PC-3 (cell line): ENCODE measurements at regions not wholly inside any gene's neighbourhood (a gene's known extent, or its start where the extent isn't known, plus 50 kb on each side); places are given as distances from the start of the nearest gene placed in this dataset.

Experiments used
- ATAC-seq: fragments of 200-7000 bp; cut with Tn5 transposase; 2 replicates; pipeline ENCODE4 v1.9.1; 2020; ENCODE audit warnings: mild to moderate bottlenecking, moderate library complexity
- BruUV-seq: library from RNA; stranded (reverse); fragments of 400-500 nt; replicated peaks from 2 replicates; lab custom pipeline; 2021; lab: Mats Ljungman, UMichigan
- CTCF ChIA-PET: fragments of 300-600 bp; sonication (Branson Sonifier 250); formaldehyde crosslinking; loops from one replicate; lab custom pipeline; 2022; ENCODE audit warnings: antibody characterized with exemption; lab: Charles Lee
- POLR2A ChIA-PET: fragments of 300-600 bp; sonication (Branson Sonifier 250); formaldehyde crosslinking; loops from one replicate; lab custom pipeline; 2022; ENCODE audit warnings: antibody characterized with exemption; ENCODE audit not compliant: unreplicated experiment; lab: Charles Lee
- DNase-seq: peaks from one replicate; pipeline ENCODE4 v3.0.0-alpha.2; 2015
- H2AFZ ChIP-seq: fragments of 300-600 bp; sonication (generic); 2 replicates; pipeline ENCODE4 v1.6.0; 2016; ENCODE audit warnings: antibody characterized with exemption, low read length
- H3F3A ChIP-seq: fragments of 300-600 bp; sonication (generic); one replicate; pipeline ENCODE4 v1.6.0; 2017; ENCODE audit warnings: antibody characterized with exemption, low read length, control low read depth, mild to moderate bottlenecking; ENCODE audit not compliant: unreplicated experiment
- H3K27ac ChIP-seq: fragments of 300-600 bp; sonication (generic); 2 replicates; pipeline ENCODE4 v1.5.1; 2016; ENCODE audit warnings: mild to moderate bottlenecking, low read length
- H3K27me3 ChIP-seq: fragments of 300-600 bp; sonication (generic); 2 replicates; pipeline ENCODE4 v1.6.1; 2016; ENCODE audit warnings: low read length, mixed read lengths
- H3K36me3 ChIP-seq: fragments of 300-600 bp; sonication (generic); 2 replicates; pipeline ENCODE4 v1.6.1; 2016; ENCODE audit warnings: low read depth, mixed run types, low read length, mixed read lengths
- H3K4me1 ChIP-seq: fragments of 300-600 bp; sonication (generic); 2 replicates; pipeline ENCODE4 v1.5.1; 2016; ENCODE audit warnings: low read length; ENCODE audit not compliant: insufficient read depth
- H3K4me2 ChIP-seq: fragments of 300-600 bp; sonication (generic); 2 replicates; pipeline ENCODE4 v1.6.0; 2016; ENCODE audit warnings: low read length
- H3K4me3 ChIP-seq: fragments of 300-600 bp; sonication (generic); 2 replicates; pipeline ENCODE4 v1.5.1; 2016; ENCODE audit warnings: mild to moderate bottlenecking, low read length, mixed read lengths
- H3K79me2 ChIP-seq: fragments of 300-600 bp; sonication (generic); 2 replicates; pipeline ENCODE4 v1.6.1; 2017; ENCODE audit warnings: low read length, mixed read lengths
- H3K9ac ChIP-seq: fragments of 300-600 bp; sonication (generic); 2 replicates; pipeline ENCODE4 v1.6.0; 2016; ENCODE audit warnings: mild to moderate bottlenecking, low read length
- H3K9me2 ChIP-seq: fragments of 300-600 bp; sonication (generic); replicated peaks from 2 replicates; pipeline ENCODE4 v1.6.1; 2016; ENCODE audit warnings: mixed run types, low read length, mixed read lengths
- H3K9me3 ChIP-seq: fragments of 300-600 bp; sonication (generic); 2 replicates; pipeline ENCODE4 v1.6.1; 2016; ENCODE audit warnings: low read length, mixed read lengths
- H4K20me1 ChIP-seq: fragments of 300-600 bp; sonication (generic); 2 replicates; pipeline ENCODE4 v1.6.1; 2016; ENCODE audit warnings: low read length, mixed read lengths
- EZH2 ChIP-seq: fragments of 300-600 bp; sonication (generic); IDR thresholded peaks from one replicate; pipeline ENCODE4 v1.6.1; 2017; ENCODE audit warnings: antibody characterized with exemption, mild to moderate bottlenecking, low read length; ENCODE audit not compliant: unreplicated experiment
- EZH2phosphoT487 ChIP-seq: fragments of 300-600 bp; sonication (generic); IDR thresholded peaks from 2 replicates; pipeline ENCODE4 v1.6.1; 2018; ENCODE audit warnings: mild to moderate bottlenecking, antibody characterized with exemption, low read length, borderline replicate concordance
- intact Hi-C: fragments of 100-400 bp; cut with micrococcal nuclease; formaldehyde crosslinking; loops from 2 replicates; pipeline ENCODE4 v1.9.0; 2023
- TF ChIP-seq, protein P1 (sequence below): fragments of 300-600 bp; sonication (generic); conservative IDR thresholded peaks from 2 replicates; pipeline ENCODE4 v1.5.1; 2017; ENCODE audit warnings: antibody characterized with exemption, low read depth, mild to moderate bottlenecking, low read length

DNA sequence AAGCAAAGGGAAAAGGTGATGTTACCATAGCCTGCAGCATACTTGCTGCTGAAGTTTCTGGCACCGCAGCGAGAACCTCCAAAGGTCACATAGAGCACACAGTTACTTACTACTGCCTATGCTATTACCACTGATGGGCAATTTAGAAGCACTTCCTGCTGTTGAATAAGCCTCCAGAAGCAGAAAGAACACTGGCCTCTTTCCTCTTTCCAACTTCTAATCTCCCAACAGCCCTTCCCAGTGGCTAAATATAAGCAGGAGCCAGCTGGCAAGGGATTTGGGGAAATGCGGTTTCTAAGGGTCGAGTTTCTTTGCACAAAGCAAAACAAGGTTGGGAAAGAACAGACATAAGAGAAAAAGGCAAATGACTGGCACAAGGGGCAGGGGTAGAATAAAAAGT lies 669.2 kb upstream of the ACO1 start:
- Histone ChIP-seq H3K27ac (no peak overlapping the region), H3K4me3 (no peak overlapping the region), H3K4me2 (no peak overlapping the region), H3K9ac (no peak overlapping the region), H3K36me3 (no peaks in the 10 kb centered on the region), H3F3A (no peaks in the 10 kb centered on the region), H3K4me1 (no peaks in the 10 kb centered on the region), H2AFZ (no peak overlapping the region), H4K20me1 (no peaks in the 10 kb centered on the region), H3K9me3 (no peaks in the 10 kb centered on the region), H3K9me2 (no peaks in the 10 kb centered on the region), H3K27me3 (0 out of 2 replicates have a peak, but pooled peaks cover 5% of the 10 kb centered on the region), H3K79me2 (no peaks in the 10 kb centered on the region)
- no TSS peak for BruUV-seq
- DNase-seq = no peak
- ChIA-PET CTCF (no interaction called here), POLR2A (no interaction called here)
- no peak for ATAC-seq
- intact Hi-C loops = no loop called here
- TF ChIP-seq EZH2phosphoT487 (no peak), EZH2 (no peak)
- TF ChIP-seq, protein P1, sequence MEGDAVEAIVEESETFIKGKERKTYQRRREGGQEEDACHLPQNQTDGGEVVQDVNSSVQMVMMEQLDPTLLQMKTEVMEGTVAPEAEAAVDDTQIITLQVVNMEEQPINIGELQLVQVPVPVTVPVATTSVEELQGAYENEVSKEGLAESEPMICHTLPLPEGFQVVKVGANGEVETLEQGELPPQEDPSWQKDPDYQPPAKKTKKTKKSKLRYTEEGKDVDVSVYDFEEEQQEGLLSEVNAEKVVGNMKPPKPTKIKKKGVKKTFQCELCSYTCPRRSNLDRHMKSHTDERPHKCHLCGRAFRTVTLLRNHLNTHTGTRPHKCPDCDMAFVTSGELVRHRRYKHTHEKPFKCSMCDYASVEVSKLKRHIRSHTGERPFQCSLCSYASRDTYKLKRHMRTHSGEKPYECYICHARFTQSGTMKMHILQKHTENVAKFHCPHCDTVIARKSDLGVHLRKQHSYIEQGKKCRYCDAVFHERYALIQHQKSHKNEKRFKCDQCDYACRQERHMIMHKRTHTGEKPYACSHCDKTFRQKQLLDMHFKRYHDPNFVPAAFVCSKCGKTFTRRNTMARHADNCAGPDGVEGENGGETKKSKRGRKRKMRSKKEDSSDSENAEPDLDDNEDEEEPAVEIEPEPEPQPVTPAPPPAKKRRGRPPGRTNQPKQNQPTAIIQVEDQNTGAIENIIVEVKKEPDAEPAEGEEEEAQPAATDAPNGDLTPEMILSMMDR = no peak

DNA sequence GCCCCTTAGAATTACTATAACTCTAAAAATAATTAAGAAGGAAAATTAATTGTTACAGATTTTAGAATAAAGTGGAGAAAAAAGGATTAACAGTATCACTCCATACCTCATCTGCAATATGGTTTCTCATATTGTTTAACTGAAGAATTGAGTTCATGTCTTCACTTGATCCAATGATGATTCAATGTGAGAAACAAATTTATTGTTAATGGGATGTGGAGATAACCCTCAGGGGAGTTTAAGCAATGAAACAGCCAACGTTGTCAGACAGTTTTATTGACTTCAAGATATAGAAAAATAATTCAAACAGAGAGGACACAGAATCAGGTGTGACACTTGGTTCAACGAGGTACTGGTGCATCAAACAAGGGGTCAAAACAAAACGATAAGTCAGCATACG lies 665.2 kb upstream of the ACO1 start:
- H3F3A ChIP-seq = no peaks in the 10 kb centered on the region
- DNase-seq = no peak
- H3K36me3 ChIP-seq = no peaks in the 10 kb centered on the region
- no peaks in the 10 kb centered on the region for H3K4me1 ChIP-seq
- no peak overlapping the region for H3K4me2 ChIP-seq
- H3K9me3 ChIP-seq = no peaks in the 10 kb centered on the region
- H3K4me3 ChIP-seq = no peak overlapping the region
- no peak overlapping the region for H3K27ac ChIP-seq
- H3K27me3 ChIP-seq = no peaks in the 10 kb centered on the region
- H3K79me2 ChIP-seq = no peaks in the 10 kb centered on the region
- intact Hi-C loops = no loop called here
- H2AFZ ChIP-seq = no peak overlapping the region
- H3K9ac ChIP-seq = no peak overlapping the region
- TF ChIP-seq EZH2phosphoT487 (no peak), EZH2 (no peak)
- TF ChIP-seq, protein P1 = no peak
- BruUV-seq = no TSS peak
- no peaks in the 10 kb centered on the region for H3K9me2 ChIP-seq
- no peaks in the 10 kb centered on the region for H4K20me1 ChIP-seq
- ATAC-seq = no peak
- POLR2A ChIA-PET = no interaction called here
- CTCF ChIA-PET = no interaction called here

DNA sequence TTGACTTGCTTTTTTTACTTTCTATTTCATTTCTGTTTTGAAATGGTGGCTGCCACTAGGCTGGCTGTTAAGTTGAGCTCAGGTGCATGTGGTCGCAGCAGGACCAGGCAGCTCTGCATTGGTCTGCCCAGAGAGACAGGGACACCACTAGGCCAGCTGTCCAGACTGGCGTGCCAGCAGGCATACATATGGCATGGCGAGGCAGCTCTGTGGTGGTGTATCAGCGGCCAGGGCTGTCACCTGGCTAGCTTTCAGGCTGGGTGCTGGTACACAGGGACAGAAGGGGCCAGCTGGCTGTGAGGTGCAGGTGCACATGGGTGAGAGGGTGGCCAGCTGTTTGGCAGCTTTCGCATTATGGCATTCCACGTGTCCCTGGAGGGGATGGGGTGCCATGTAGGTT lies 654.0 kb upstream of the ACO1 start:
- POLR2A ChIA-PET = no interaction called here
- no peaks in the 10 kb centered on the region for H4K20me1 ChIP-seq
- no peak overlapping the region for H3K9ac ChIP-seq
- H3K9me2 ChIP-seq = no peaks in the 10 kb centered on the region
- H3K79me2 ChIP-seq = no peaks in the 10 kb centered on the region
- no peak overlapping the region for H3K4me3 ChIP-seq
- H3K9me3 ChIP-seq = no peaks in the 10 kb centered on the region
- no peaks in the 10 kb centered on the region for H3F3A ChIP-seq
- no TSS peak for BruUV-seq
- H3K4me2 ChIP-seq = no peak overlapping the region
- intact Hi-C loops = no loop called here
- TF ChIP-seq, protein P1 = no peak
- TF ChIP-seq EZH2 = no peak
- DNase-seq (no peak), ATAC-seq (no peak)
- CTCF ChIA-PET = no interaction called here
- H3K27me3 ChIP-seq = no peaks in the 10 kb centered on the region
- no peak overlapping the region for H2AFZ ChIP-seq
- no peak overlapping the region for H3K27ac ChIP-seq
- no peaks in the 10 kb centered on the region for H3K4me1 ChIP-seq
- no peaks in the 10 kb centered on the region for H3K36me3 ChIP-seq
